ENCODE measurements at regions not wholly inside any gene's neighbourhood (a gene's known extent, or its start where the extent isn't known, plus 50 kb on each side); places are given as distances from the start of the nearest gene placed in this dataset.

DNA sequence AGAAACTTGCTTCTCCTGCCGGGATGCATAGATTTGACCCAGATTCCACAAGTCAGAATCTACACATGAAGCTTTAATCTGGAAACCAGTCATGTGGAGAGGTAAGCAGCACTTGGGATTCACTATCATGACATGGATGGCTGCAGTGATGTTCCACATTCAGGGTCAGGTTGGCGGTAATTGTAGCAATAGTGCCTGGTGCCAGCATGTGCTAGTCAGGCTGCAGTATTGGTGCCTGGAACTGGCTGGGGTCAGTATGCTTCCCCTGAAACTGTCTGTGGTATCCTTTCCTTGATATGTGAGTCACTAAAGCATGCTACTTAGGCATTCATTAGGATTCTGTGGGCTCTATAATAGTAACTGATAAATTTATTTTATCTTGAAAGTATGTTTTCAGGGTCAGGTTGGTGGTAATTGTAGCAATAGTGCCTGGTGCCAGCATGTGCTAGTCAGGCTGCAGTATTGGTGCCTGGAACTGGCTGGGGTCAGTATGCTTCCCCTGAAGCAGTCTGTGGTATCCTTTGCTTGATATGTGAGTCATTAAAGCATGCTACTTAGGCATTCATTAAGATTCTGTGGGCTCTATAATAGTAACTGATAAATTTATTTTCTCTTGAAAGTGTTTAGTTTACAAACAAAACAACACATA, 1439.2 kb downstream of the ZPLD1 start:
- Histone ChIP-seq H4K91ac (replicated peaks; ENCODE audit: insufficient read length, low read length) (no peak overlapping the region), H3K23me2 (ENCODE audit: low read depth, low read length) (no peaks in the 10 kb centered on the region; the same call in 1 of the 2 replicates), H3K9me3 (ENCODE audit: insufficient read depth in 2 of 2, low read depth in 1 of 2, low read length in 1 of 2) (no peaks in the 10 kb centered on the region), H3K4ac (replicated peaks; ENCODE audit: insufficient read length, low read depth, low read length) (no peak overlapping the region), H3K18ac (ENCODE audit: extremely low read depth, low read length) (no peak overlapping the region), H3K4me2 (ENCODE audit: insufficient read depth in 1 of 2, low read depth in 2 of 2, low read length in 2 of 2) (no peak overlapping the region), H2BK12ac (ENCODE audit: low read depth, low read length) (no peak overlapping the region), H2AK5ac (ENCODE audit: low read depth, low read length) (no peak overlapping the region), H3K36me3 (ENCODE audit: control insufficient read depth in 2 of 4, insufficient read depth in 4 of 4, low read length in 3 of 4) (no peaks in the 10 kb centered on the region), H3K23ac (ENCODE audit: insufficient read length) (no peak overlapping the region), H3K79me2 (ENCODE audit: control insufficient read depth in 1 of 2, insufficient read depth in 2 of 2, low read length in 2 of 2) (no peaks in the 10 kb centered on the region), H3K4me1 (replicated peaks in 1 of 4; ENCODE audit: control insufficient read depth in 3 of 4, insufficient read depth in 4 of 4, low read length in 3 of 4) (no peaks in the 10 kb centered on the region), H3K79me1 (ENCODE audit: low read depth, low read length) (no peaks in the 10 kb centered on the region), H3K27ac (ENCODE audit: low read depth, low read length) (no peak overlapping the region), H2BK20ac (ENCODE audit: low read length) (no peak overlapping the region), H3K4me3 (ENCODE audit: extremely low read depth in 1 of 4, insufficient read depth in 2 of 4, low read depth in 3 of 4, low read length in 4 of 4) (no peak overlapping the region), H2AFZ (ENCODE audit: low read length) (no peak overlapping the region), H4K20me1 (replicated peaks in 1 of 2; ENCODE audit: control insufficient read depth in 1 of 2, insufficient read depth in 2 of 2, low read length in 2 of 2) (no peaks in the 10 kb centered on the region), H2BK15ac (ENCODE audit: low read length) (no peak overlapping the region), H4K8ac (ENCODE audit: extremely low read depth, insufficient read depth, low read length) (no peak overlapping the region), H2BK120ac (replicated peaks; ENCODE audit: low read depth, low read length) (no peak overlapping the region), H3K14ac (ENCODE audit: insufficient read length) (no peak overlapping the region), H2BK5ac (ENCODE audit: low read depth, low read length) (no peak overlapping the region), H3K27me3 (replicated peaks in 1 of 4; ENCODE audit: control insufficient read depth in 3 of 4, extremely low read depth in 1 of 4, insufficient read depth in 3 of 4, low read length in 3 of 4) (peaks cover 0 to 1% (median 0%) of the 10 kb centered on the region in 4 experiments; a peak in 1 of 7 replicates), H3K9ac (replicated peaks in 1 of 4; ENCODE audit: extremely low read depth in 1 of 4, low read depth in 3 of 4, low read length in 3 of 4) (no peak overlapping the region), H4K5ac (ENCODE audit: insufficient read length, low read depth, low read length) (no peak overlapping the region), H3K56ac (replicated peaks; ENCODE audit: insufficient read length, low read depth, low read length) (no peak overlapping the region)
- DNase-seq (ENCODE audit: low read depth in 1 of 2, low spot score in 2 of 2), result no peak
- WGBS, 2 experiments (ENCODE audit: extremely low coverage in 1 of 2, insufficient coverage in 1 of 2, insufficient read length in 1 of 2, insufficient replicate concordance in 2 of 2, low coverage in 1 of 2, low lambda C conversion rate in 2 of 2, missing lambda C conversion rate in 1 of 2), result 94% methylated on average over 2 of the region's 2 CpGs; no CpG with 5 or more reads in 1 of the 2 experiments
- ChIA-PET POLR2A (ENCODE audit: partially characterized antibody) (no interaction called here), CTCF (ENCODE audit: partially characterized antibody) (no interaction called here)
- TF ChIP-seq EZH2 (IDR thresholded peaks at IDR 0.05; ENCODE audit: low read depth, low read length, severe bottlenecking), result no peak
- TF ChIP-seq TAF7 (optimal IDR thresholded peaks at IDR 0.05; ENCODE audit: borderline replicate concordance, low read depth, low read length), result no peak
- TF ChIP-seq, protein P1, sequence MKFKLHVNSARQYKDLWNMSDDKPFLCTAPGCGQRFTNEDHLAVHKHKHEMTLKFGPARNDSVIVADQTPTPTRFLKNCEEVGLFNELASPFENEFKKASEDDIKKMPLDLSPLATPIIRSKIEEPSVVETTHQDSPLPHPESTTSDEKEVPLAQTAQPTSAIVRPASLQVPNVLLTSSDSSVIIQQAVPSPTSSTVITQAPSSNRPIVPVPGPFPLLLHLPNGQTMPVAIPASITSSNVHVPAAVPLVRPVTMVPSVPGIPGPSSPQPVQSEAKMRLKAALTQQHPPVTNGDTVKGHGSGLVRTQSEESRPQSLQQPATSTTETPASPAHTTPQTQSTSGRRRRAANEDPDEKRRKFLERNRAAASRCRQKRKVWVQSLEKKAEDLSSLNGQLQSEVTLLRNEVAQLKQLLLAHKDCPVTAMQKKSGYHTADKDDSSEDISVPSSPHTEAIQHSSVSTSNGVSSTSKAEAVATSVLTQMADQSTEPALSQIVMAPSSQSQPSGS (IDR thresholded peaks at IDR 0.05; ENCODE audit: low read length), result no peak
- no peak for TF ChIP-seq CHD1 (IDR thresholded peaks at IDR 0.05; ENCODE audit: low read depth, low read length)
- TF ChIP-seq EGR1 (IDR thresholded peaks at IDR 0.05; ENCODE audit: borderline replicate concordance, low read depth, low read length), result no peak
- TF ChIP-seq FOSL1 (IDR thresholded peaks at IDR 0.05; ENCODE audit: insufficient read depth, low read depth, low read length), result no peak
- TF ChIP-seq GTF2F1 (IDR thresholded peaks at IDR 0.05; ENCODE audit: borderline replicate concordance, low read depth, low read length), result no peak
- TF ChIP-seq PHF8 (conservative IDR thresholded peaks at IDR 0.05; ENCODE audit: low read depth, low read length), result no peak
- no peak for TF ChIP-seq TAF1 (IDR thresholded peaks at IDR 0.05; ENCODE audit: low read depth, low read length)
- TF ChIP-seq MAFK (IDR thresholded peaks at IDR 0.05; ENCODE audit: low read depth, low read length), result no peak
- no peak for TF ChIP-seq KDM1A (IDR thresholded peaks at IDR 0.05; ENCODE audit: borderline replicate concordance, low read length)
- TF ChIP-seq TEAD4 (IDR thresholded peaks at IDR 0.05; ENCODE audit: low read depth, low read length), result no peak
- FAIRE-seq, result no peak
